Renal cortex interstitium (tissue), 11 donors: ENCODE measurements at regions not wholly inside any gene's neighbourhood (a gene's known extent, or its start where the extent isn't known, plus 50 kb on each side); places are given as distances from the start of the nearest gene placed in this dataset.
"Not testable (repeated sequence)": the region's sequence is repeated elsewhere in the genome, so short reads cannot be mapped to it uniquely, and the experiment has no call there.

ENCODE experiments used
- DNase-seq, 11 donors: peaks; one replicate each; pipeline ENCODE4 v3.0.0-alpha.2; 2013; ENCODE audit warnings: low read depth in 9 of 11, low spot score in 4 of 11; ENCODE audit errors: extremely low read depth in 1 of 11

GRCh38 chr12:126282691-126283090 lies 1217.5 kb downstream of the AACS start:
- DNase-seq = no peak

- no peak for DNase-seq
Measured at GRCh38 chr12:126286203-126286602, 1221.0 kb downstream of the AACS start.

GRCh38 chr12:126290456-126290855 lies 1225.2 kb downstream of the AACS start:
- DNase-seq = no peak

- DNase-seq = not testable (repeated sequence)
Measured at GRCh38 chr12:126291987-126292386, 1226.8 kb downstream of the AACS start.

- DNase-seq = no peak
Measured at GRCh38 chr12:126295652-126296051, 1230.4 kb downstream of the AACS start.

- DNase-seq = no peak
Measured at GRCh38 chr12:126309278-126309677, 1244.0 kb downstream of the AACS start.

- no peak for DNase-seq
Measured at GRCh38 chr12:126312457-126312856, 1247.2 kb downstream of the AACS start.

GRCh38 chr12:126316411-126316810 lies 1251.2 kb downstream of the AACS start:
- no peak for DNase-seq

- peak in 2 of 11 donors; percentile 10 to 25 for DNase-seq
Measured at GRCh38 chr12:126337556-126338441, 1272.6 kb downstream of the AACS start.

- DNase-seq = no peak
Measured at GRCh38 chr12:126342866-126343265, 1277.6 kb downstream of the AACS start.

- DNase-seq = no peak
Measured at GRCh38 chr12:126343321-126343720, 1278.1 kb downstream of the AACS start.

GRCh38 chr12:126346087-126346486 lies 1280.9 kb downstream of the AACS start:
- no peak for DNase-seq

- no peak for DNase-seq
Measured at GRCh38 chr12:126347421-126347820, 1282.2 kb downstream of the AACS start.

- DNase-seq = no peak
Measured at GRCh38 chr12:126349383-126349782, 1284.1 kb downstream of the AACS start.

GRCh38 chr12:126353604-126354003 lies 1288.4 kb downstream of the AACS start:
- no peak for DNase-seq

- no peak for DNase-seq
Measured at GRCh38 chr12:126354633-126355032, 1289.4 kb downstream of the AACS start.

GRCh38 chr12:126355346-126355745 lies 1290.1 kb downstream of the AACS start:
- DNase-seq = no peak

- no peak for DNase-seq
Measured at GRCh38 chr12:126358806-126359205, 1293.6 kb downstream of the AACS start.

GRCh38 chr12:126359216-126359615 lies 1294.0 kb downstream of the AACS start:
- DNase-seq = no peak

GRCh38 chr12:126361804-126362203 lies 1296.6 kb downstream of the AACS start:
- no peak for DNase-seq

- no peak for DNase-seq
Measured at GRCh38 chr12:126362493-126362892, 1297.3 kb downstream of the AACS start.
